H9 (cell line): ENCODE measurements at regions not wholly inside any gene's neighbourhood (a gene's known extent, or its start where the extent isn't known, plus 50 kb on each side); places are given as distances from the start of the nearest gene placed in this dataset.

ENCODE experiments used
- DNase-seq: peaks from one replicate; pipeline ENCODE4 v3.0.0-alpha.2; 2017
- H2AFZ ChIP-seq: one replicate; pipeline ENCODE4 v1.6.1; 2013; ENCODE audit warnings: mild to moderate bottlenecking, low read length, control low read depth, moderate library complexity
- H2AK5ac ChIP-seq: 2 replicates; pipeline ENCODE4 v1.6.1; 2013; ENCODE audit warnings: low read length, control low read depth, mixed read lengths; ENCODE audit not compliant: insufficient read length
- H2BK120ac ChIP-seq: one replicate; pipeline ENCODE4 v1.6.1; 2013; ENCODE audit warnings: low read depth, mild to moderate bottlenecking, low read length, control low read depth, inconsistent platforms; ENCODE audit not compliant: poor library complexity, severe bottlenecking
- H2BK12ac ChIP-seq: 2 replicates; pipeline ENCODE4 v1.6.1; 2013; ENCODE audit warnings: low read length, control low read depth, mixed read lengths, low read depth; ENCODE audit not compliant: insufficient read length
- H2BK15ac ChIP-seq: 2 replicates; pipeline ENCODE4 v1.6.1; 2013; ENCODE audit warnings: low read depth, low read length, control low read depth
- H2BK20ac ChIP-seq: one replicate; pipeline ENCODE4 v1.6.1; 2013; ENCODE audit warnings: low read depth, mild to moderate bottlenecking, low read length, control low read depth, inconsistent platforms; ENCODE audit not compliant: poor library complexity, severe bottlenecking
- H2BK5ac ChIP-seq: 2 replicates; pipeline ENCODE4 v1.6.1; 2013; ENCODE audit warnings: low read length, control low read depth, mixed read lengths; ENCODE audit not compliant: insufficient read length
- H3K14ac ChIP-seq: 2 replicates; pipeline ENCODE4 v1.6.1; 2013; ENCODE audit warnings: low read length, control low read depth; ENCODE audit not compliant: insufficient read depth
- H3K18ac ChIP-seq: 2 replicates; pipeline ENCODE4 v1.6.1; 2013; ENCODE audit warnings: low read depth, mild to moderate bottlenecking, mixed read lengths, low read length, control low read depth; ENCODE audit not compliant: insufficient read length
- H3K23ac ChIP-seq: 2 replicates; pipeline ENCODE4 v1.6.1; 2013; ENCODE audit warnings: low read length, control low read depth, mixed read lengths, low read depth; ENCODE audit not compliant: insufficient read length
- H3K23me2 ChIP-seq: 2 replicates; pipeline ENCODE4 v1.6.1; 2013; ENCODE audit warnings: low read depth, mild to moderate bottlenecking, mixed read lengths, low read length, control low read depth; ENCODE audit not compliant: insufficient read length, poor library complexity, severe bottlenecking
- H3K27ac ChIP-seq: 2 replicates; pipeline ENCODE4 v1.5.1; 2013; ENCODE audit warnings: low read length, control low read depth, mixed read lengths, low read depth; ENCODE audit not compliant: insufficient read length
- H3K27me3 ChIP-seq: 2 replicates; pipeline ENCODE4 v1.6.1; 2013; ENCODE audit warnings: low read length, control low read depth, inconsistent platforms; ENCODE audit not compliant: insufficient read depth
- H3K4ac ChIP-seq: 2 replicates; pipeline ENCODE4 v1.6.1; 2013; ENCODE audit warnings: low read depth, mild to moderate bottlenecking, control low read depth, inconsistent platforms, low read length, moderate library complexity
- H3K4me1 ChIP-seq: 2 replicates; pipeline ENCODE4 v1.6.1; 2013; ENCODE audit warnings: low read length, control low read depth, inconsistent platforms; ENCODE audit not compliant: insufficient read depth
- H3K4me2 ChIP-seq: 2 replicates; pipeline ENCODE4 v1.6.1; 2013; ENCODE audit warnings: low read length, control low read depth, mixed read lengths; ENCODE audit not compliant: insufficient read length, insufficient read depth
- H3K56ac ChIP-seq: 2 replicates; pipeline ENCODE4 v1.6.1; 2013; ENCODE audit warnings: low read depth, mild to moderate bottlenecking, mixed read lengths, low read length, control low read depth; ENCODE audit not compliant: insufficient read length
- H3K79me1 ChIP-seq: 2 replicates; pipeline ENCODE4 v1.6.1; 2013; ENCODE audit warnings: low read depth, mild to moderate bottlenecking, moderate library complexity, low read length, control low read depth, inconsistent platforms; ENCODE audit not compliant: insufficient read depth, poor library complexity, severe bottlenecking
- H3K79me2 ChIP-seq: 2 replicates; pipeline ENCODE4 v1.6.1; 2013; ENCODE audit warnings: low read length, control low read depth, inconsistent platforms; ENCODE audit not compliant: insufficient read depth
- H3K9ac ChIP-seq: 2 replicates; pipeline ENCODE4 v1.6.1; 2013; ENCODE audit warnings: low read length, control low read depth, mixed read lengths; ENCODE audit not compliant: insufficient read length; ENCODE audit errors: extremely low read depth
- H3K9me3 ChIP-seq: one replicate; pipeline ENCODE4 v1.6.1; 2013; ENCODE audit warnings: low read depth, low read length, inconsistent platforms; ENCODE audit not compliant: control insufficient read depth
- H3T11ph ChIP-seq: one replicate; pipeline ENCODE4 v1.6.1; 2013; ENCODE audit warnings: mild to moderate bottlenecking, low read length, control low read depth, inconsistent platforms
- H4K20me1 ChIP-seq: one replicate; pipeline ENCODE4 v1.6.1; 2013; ENCODE audit not compliant: control insufficient read depth, insufficient read length, insufficient read depth
- H4K5ac ChIP-seq: 2 replicates; pipeline ENCODE4 v1.6.1; 2013; ENCODE audit warnings: low read depth, mild to moderate bottlenecking, mixed read lengths, low read length, control low read depth; ENCODE audit not compliant: insufficient read length
- H4K8ac ChIP-seq: replicated peaks from 2 replicates; pipeline ENCODE4 v1.6.1; 2013; ENCODE audit warnings: low read length, control low read depth, mixed read lengths, low read depth; ENCODE audit not compliant: insufficient read length
- H4K91ac ChIP-seq: 2 replicates; pipeline ENCODE4 v1.6.1; 2013; ENCODE audit warnings: low read depth, mild to moderate bottlenecking, moderate library complexity, mixed read lengths, low read length, control low read depth; ENCODE audit not compliant: insufficient read length
- H3K27ac Mint-ChIP-seq, 3 experiments: 2 replicates in 2 of 3; 3 replicates in 1 of 3; pipeline ENCODE4 v1.8.0; 2020 to 2021; ENCODE audit warnings: mixed read lengths in 3 of 3, mild to moderate bottlenecking in 1 of 3, moderate library complexity in 1 of 3
- H3K27me3 Mint-ChIP-seq: 2 replicates; pipeline ENCODE4 v1.8.0; 2021; ENCODE audit warnings: low read depth, mild to moderate bottlenecking, moderate library complexity, mixed read lengths
- H3K36me3 Mint-ChIP-seq, 3 experiments: 2 replicates in 2 of 3; 3 replicates in 1 of 3; pipeline ENCODE4 v1.8.0; 2020 to 2021; ENCODE audit warnings: low read depth in 3 of 3, mixed read lengths in 3 of 3; ENCODE audit not compliant: insufficient read depth in 1 of 3
- H3K4me1 Mint-ChIP-seq, 2 experiments: 2 replicates each; pipeline ENCODE4 v1.8.0; 2020; ENCODE audit warnings: mixed read lengths in 2 of 2
- H3K4me3 Mint-ChIP-seq, 2 experiments: 2 replicates in 1 of 2; 3 replicates in 1 of 2; pipeline ENCODE4 v1.8.0; 2020 to 2021; ENCODE audit warnings: mild to moderate bottlenecking in 2 of 2, mixed read lengths in 2 of 2, moderate library complexity in 1 of 2
- H3K9me3 Mint-ChIP-seq, 2 experiments: 2 replicates in 1 of 2; 3 replicates in 1 of 2; pipeline ENCODE4 v1.8.0; 2020; ENCODE audit warnings: mild to moderate bottlenecking in 2 of 2, mixed read lengths in 2 of 2, moderate library complexity in 1 of 2
- CTCF ChIP-seq: fragments of 200-600 bp; sonication (generic); conservative IDR thresholded peaks from 3 replicates; pipeline ENCODE4 v1.8.0; 2021; ENCODE audit warnings: antibody characterized with exemption, mild to moderate bottlenecking
- WGBS: extraction: QIAGEN DNeasy Blood & Tissue Kit; methylation state at CpG from one replicate; pipeline ENCODE4 v1.1.7; 2013; ENCODE audit warnings: missing lambda C conversion rate, low lambda C conversion rate, mixed read lengths; ENCODE audit not compliant: insufficient read length; ENCODE audit errors: extremely low coverage; 5-methylcytosine and 5-hydroxymethylcytosine counted together

- Histone ChIP-seq H3K27ac (no peak overlapping the region), H2BK15ac (no peak overlapping the region), H2BK20ac (no peak overlapping the region), H3K23ac (no peak overlapping the region), H2AFZ (no peak overlapping the region), H3K14ac (no peak overlapping the region), H3K79me2 (no peaks in the 10 kb centered on the region), H4K91ac (no peak overlapping the region), H3K9me3 (no peaks in the 10 kb centered on the region), H3K79me1 (no peaks in the 10 kb centered on the region), H3K56ac (no peak overlapping the region), H2BK5ac (no peak overlapping the region), H3T11ph (no peak overlapping the region), H3K4me2 (no peak overlapping the region), H3K23me2 (no peaks in the 10 kb centered on the region), H4K20me1 (no peaks in the 10 kb centered on the region), H3K4ac (no peak overlapping the region), H4K5ac (no peak overlapping the region), H3K18ac (no peak overlapping the region), H2AK5ac (no peak overlapping the region), H3K27me3 (no peaks in the 10 kb centered on the region), H3K9ac (no peak overlapping the region), H3K4me1 (no peaks in the 10 kb centered on the region), H4K8ac (no peak overlapping the region), H2BK12ac (no peak overlapping the region), H2BK120ac (no peak overlapping the region)
- TF ChIP-seq CTCF: no peak
- DNase-seq: no peak
- no peak overlapping the region; a peak in 1 of 7 replicates for H3K27ac Mint-ChIP-seq
- H3K27me3 Mint-ChIP-seq: no peaks in the 10 kb centered on the region
- peaks cover 0 to 4% of the 10 kb centered on the region in 2 experiments; a peak in 2 of 5 replicates for H3K9me3 Mint-ChIP-seq
- peaks cover 7 to 13% (median 9%) of the 10 kb centered on the region in 3 experiments; a peak in 6 of 7 replicates for H3K36me3 Mint-ChIP-seq
- no peak overlapping the region for H3K4me3 Mint-ChIP-seq
- H3K4me1 Mint-ChIP-seq: no peaks in the 10 kb centered on the region
- WGBS: no CpG with 5 or more reads among the region's 23 CpGs
These were observed 1088.2 kb downstream of the BRD1 start for GRCh38 chr22:48739348-48740085.
